ENCODE measurements at regions not wholly inside any gene's neighbourhood (a gene's known extent, or its start where the extent isn't known, plus 50 kb on each side); places are given as distances from the start of the nearest gene placed in this dataset.

GRCh38 chr2:175355246-175355645, 173.7 kb upstream of the ATP5MC3 start:
- DNase-seq (no peak), ATAC-seq (no peak)
- no peak overlapping the region for H3K27ac ChIP-seq
- no peaks in the 10 kb centered on the region for H3K36me3 ChIP-seq
- H3K9me3 ChIP-seq, result no peaks in the 10 kb centered on the region
- H3K4me1 ChIP-seq, result no peaks in the 10 kb centered on the region
- intact Hi-C loops (cut with DNase I), result no loop called here
- H3K27me3 ChIP-seq, result peaks cover 0 to 28% (median 0%) of the 10 kb centered on the region in 9 donors
- TF ChIP-seq CTCF (IDR thresholded peaks at IDR 0.05) (no peak), POLR2A (IDR thresholded peaks at IDR 0.05) (no peak)
- H3K4me3 ChIP-seq, result no peak overlapping the region
- 93 to 95% (median 94%) methylated on average over 2 to 3 of the region's 3 CpGs for whole genome bisulfite sequencing, 4 donors

GRCh38 chr2:175353275-175353674, 171.8 kb upstream of the ATP5MC3 start:
- no peaks in the 10 kb centered on the region for H3K36me3 ChIP-seq
- H3K27me3 ChIP-seq, result peaks cover 0 to 16% (median 0%) of the 10 kb centered on the region in 9 donors
- H3K9me3 ChIP-seq, result no peaks in the 10 kb centered on the region
- intact Hi-C loops (cut with DNase I), result no loop called here
- no peak for DNase-seq
- no peak overlapping the region for H3K27ac ChIP-seq
- H3K4me3 ChIP-seq, result no peak overlapping the region
- no peaks in the 10 kb centered on the region for H3K4me1 ChIP-seq
- 73 to 81% (median 80%) methylated on average over 6 of the region's 6 CpGs for WGBS, 4 donors
- TF ChIP-seq CTCF (IDR thresholded peaks at IDR 0.05) (no peak), POLR2A (IDR thresholded peaks at IDR 0.05) (no peak)
- ATAC-seq, result no peak

GRCh38 chr2:175351512-175351911, 170.0 kb upstream of the ATP5MC3 start:
- no peak for ATAC-seq
- Histone ChIP-seq H3K27me3 (peaks cover 0 to 20% (median 3%) of the 10 kb centered on the region in 9 donors), H3K9me3 (no peaks in the 10 kb centered on the region), H3K4me1 (no peaks in the 10 kb centered on the region), H3K36me3 (no peaks in the 10 kb centered on the region), H3K27ac (no peak overlapping the region), H3K4me3 (no peak overlapping the region)
- no peak for DNase-seq
- TF ChIP-seq POLR2A (IDR thresholded peaks at IDR 0.05), result no peak
- TF ChIP-seq CTCF (IDR thresholded peaks at IDR 0.05), result no peak
- intact Hi-C loops (cut with DNase I), result no loop called here
- 66 to 78% (median 71%) methylated on average over 2 of the region's 2 CpGs for WGBS, 4 donors

GRCh38 chr2:175350105-175350504, 168.6 kb upstream of the ATP5MC3 start:
- peaks cover 0 to 24% (median 3%) of the 10 kb centered on the region in 9 donors for H3K27me3 ChIP-seq
- DNase-seq, result no peak
- no peak overlapping the region for H3K4me3 ChIP-seq
- no peak for TF ChIP-seq POLR2A (IDR thresholded peaks at IDR 0.05)
- no peak for TF ChIP-seq CTCF (IDR thresholded peaks at IDR 0.05)
- intact Hi-C loops (cut with DNase I), result no loop called here
- no peaks in the 10 kb centered on the region for H3K4me1 ChIP-seq
- 66 to 81% (median 69%) methylated on average over 5 of the region's 5 CpGs for WGBS, 4 donors
- H3K27ac ChIP-seq, result no peak overlapping the region
- no peak for ATAC-seq
- H3K36me3 ChIP-seq, result no peaks in the 10 kb centered on the region
- no peaks in the 10 kb centered on the region for H3K9me3 ChIP-seq
